PC-3 (cell line): ENCODE measurements at regions not wholly inside any gene's neighbourhood (a gene's known extent, or its start where the extent isn't known, plus 50 kb on each side); places are given as distances from the start of the nearest gene placed in this dataset.

ENCODE experiments used
- EZH2 ChIP-seq: fragments of 300-600 bp; sonication (generic); IDR thresholded peaks from one replicate; pipeline ENCODE4 v1.6.1; 2017; ENCODE audit warnings: antibody characterized with exemption, mild to moderate bottlenecking, low read length; ENCODE audit not compliant: unreplicated experiment
- TF ChIP-seq, protein P1 (sequence below): fragments of 300-600 bp; sonication (generic); conservative IDR thresholded peaks from 2 replicates; pipeline ENCODE4 v1.5.1; 2017; ENCODE audit warnings: antibody characterized with exemption, low read depth, mild to moderate bottlenecking, low read length

DNA sequence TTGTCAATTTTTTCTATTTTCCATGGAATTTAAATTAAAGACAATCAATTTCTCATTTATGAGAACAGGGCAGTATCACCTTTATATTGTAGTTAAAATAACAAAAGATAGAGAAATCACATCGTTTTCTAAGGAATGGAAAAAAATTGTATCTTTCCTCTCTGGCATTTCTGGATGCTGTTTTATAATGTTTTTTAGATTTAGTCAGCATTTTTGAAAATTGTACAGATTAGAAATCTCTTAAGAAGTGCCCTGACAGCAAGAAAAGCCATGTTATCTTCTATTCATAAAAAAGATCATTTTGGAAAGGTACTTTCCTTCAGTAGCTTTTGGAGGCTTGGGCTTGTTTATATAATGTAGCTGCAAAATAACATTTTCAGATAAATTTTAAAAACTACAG lies 116.9 kb downstream of the PLG start:
- no peak for TF ChIP-seq EZH2
- TF ChIP-seq, protein P1, sequence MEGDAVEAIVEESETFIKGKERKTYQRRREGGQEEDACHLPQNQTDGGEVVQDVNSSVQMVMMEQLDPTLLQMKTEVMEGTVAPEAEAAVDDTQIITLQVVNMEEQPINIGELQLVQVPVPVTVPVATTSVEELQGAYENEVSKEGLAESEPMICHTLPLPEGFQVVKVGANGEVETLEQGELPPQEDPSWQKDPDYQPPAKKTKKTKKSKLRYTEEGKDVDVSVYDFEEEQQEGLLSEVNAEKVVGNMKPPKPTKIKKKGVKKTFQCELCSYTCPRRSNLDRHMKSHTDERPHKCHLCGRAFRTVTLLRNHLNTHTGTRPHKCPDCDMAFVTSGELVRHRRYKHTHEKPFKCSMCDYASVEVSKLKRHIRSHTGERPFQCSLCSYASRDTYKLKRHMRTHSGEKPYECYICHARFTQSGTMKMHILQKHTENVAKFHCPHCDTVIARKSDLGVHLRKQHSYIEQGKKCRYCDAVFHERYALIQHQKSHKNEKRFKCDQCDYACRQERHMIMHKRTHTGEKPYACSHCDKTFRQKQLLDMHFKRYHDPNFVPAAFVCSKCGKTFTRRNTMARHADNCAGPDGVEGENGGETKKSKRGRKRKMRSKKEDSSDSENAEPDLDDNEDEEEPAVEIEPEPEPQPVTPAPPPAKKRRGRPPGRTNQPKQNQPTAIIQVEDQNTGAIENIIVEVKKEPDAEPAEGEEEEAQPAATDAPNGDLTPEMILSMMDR: no peak
